Posterior vena cava (tissue), 2 donors: ENCODE measurements at regions not wholly inside any gene's neighbourhood (a gene's known extent, or its start where the extent isn't known, plus 50 kb on each side); places are given as distances from the start of the nearest gene placed in this dataset.

Experiments
- DNase-seq: peaks from one replicate; pipeline ENCODE4 v3.0.0-alpha.2; 2020; ENCODE audit warnings: low spot score
- intact Hi-C, 2 donors: fragments of 100-400 bp; cut with DNase I; formaldehyde crosslinking; loops; one replicate each; pipeline versions ENCODE4 v1.14.1 to v1.14.2; 2022 to 2023
- donor health status: DM: yes; HTN: yes; CAD: no.
- donor health status: DM: yes; HTN: yes; CAD: no.

- DNase-seq, result peak; percentile 89
- intact Hi-C loops, result no loop called here
These were observed 251.8 kb upstream of the SMIM21 start for GRCh38 chr18:75679331-75679730.

DNA sequence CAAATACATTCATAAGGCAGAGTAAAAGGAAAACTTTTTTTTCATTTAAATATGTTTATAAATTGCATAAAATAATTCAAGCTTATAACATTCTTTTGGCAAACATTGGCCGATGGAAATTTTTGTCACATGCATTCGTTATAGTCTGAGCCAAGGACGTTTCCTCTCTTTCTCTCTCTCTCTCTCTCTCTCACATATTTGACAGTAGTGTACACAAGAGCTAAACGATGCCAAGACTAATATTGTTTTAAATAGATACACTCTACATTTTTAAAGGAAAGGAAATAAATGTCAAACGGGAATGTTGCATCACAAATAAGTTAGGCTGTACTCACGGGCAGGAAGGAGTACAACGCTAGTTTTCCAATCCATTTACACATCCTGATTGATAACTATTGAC is 251.1 kb upstream of the SMIM21 start:
- intact Hi-C loops, result no loop called here
- DNase-seq, result no peak

DNA sequence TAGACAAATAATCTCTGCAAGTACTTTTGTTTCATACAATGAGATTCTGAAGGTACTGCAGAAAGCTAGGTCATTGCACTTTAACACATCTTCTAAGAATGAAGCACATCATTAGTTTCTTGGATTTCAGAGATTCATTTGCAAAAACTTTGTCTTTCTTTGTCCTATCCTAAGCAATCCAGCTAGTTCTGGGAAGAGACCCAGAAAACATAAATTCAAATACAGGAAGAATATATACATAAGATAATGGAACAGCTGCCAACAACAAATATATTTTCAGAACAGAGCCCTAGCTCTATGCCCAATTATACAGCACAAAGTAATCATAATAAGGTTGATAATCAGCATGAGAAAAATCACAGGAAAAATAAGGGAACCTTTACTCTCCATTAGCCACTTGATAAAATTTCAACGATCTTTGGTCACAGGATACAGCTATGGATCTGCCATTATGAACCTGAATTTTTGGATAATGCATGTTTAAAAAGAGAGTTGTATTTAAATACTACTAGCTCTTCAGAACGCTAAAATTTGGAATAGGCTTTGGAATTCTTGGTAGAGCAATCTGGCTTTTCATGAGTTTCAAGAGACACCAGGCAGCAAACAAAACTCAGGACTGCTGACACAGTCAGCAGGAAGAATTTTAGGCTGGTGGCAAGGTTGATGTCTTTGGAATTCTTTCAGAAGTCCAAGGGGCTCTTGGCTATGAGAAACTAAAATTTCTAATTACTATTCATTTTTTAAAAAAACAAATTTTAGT is 250.4 kb upstream of the SMIM21 start:
- intact Hi-C loops, result no loop called here

DNA sequence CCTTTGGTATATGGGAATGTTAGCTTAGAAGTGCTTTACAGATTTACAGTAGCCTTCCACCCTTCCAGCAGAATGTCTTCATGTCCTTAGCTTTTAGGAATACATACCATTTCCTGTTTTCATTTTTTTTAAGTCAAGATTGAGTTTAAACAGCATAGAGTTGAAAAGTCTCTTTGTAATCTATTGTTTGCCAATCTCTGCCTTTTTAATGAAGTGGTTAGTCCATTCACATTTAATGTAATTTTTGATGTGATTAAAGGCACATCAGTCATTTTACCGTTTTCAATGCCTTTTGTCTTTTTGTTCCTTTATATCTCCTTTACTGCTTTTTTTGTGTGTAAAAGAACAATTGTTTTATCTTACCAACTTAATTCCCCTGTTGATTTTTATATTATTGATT is 233.4 kb upstream of the SMIM21 start:
- no peak for DNase-seq
- intact Hi-C loops, result no loop called here

More for the DNA sequence above, 250.4 kb upstream of the SMIM21 start:
- no peak for DNase-seq

GRCh38 chr18:75659535-75660023 is 232.1 kb upstream of the SMIM21 start:
- DNase-seq, result no peak
- intact Hi-C loops, result no loop called here

DNA sequence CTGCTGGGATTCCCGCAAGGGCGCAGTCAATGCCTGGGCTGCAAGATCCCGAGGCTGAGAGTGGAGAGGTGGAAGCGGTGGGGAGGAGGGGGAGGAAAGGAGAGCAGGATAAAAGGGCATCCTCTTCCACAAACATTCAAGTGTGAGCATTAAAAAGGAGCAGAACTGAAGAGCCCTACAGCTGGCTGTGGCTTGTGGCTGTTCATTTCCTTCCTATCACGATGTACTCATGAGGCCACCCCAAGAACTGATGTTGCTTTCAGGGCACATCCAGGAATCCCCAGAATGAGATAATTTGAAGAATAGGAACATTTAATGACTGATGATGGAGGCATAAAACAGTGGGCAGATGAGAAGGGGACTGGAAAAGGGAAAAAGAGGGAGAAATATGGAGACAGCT is 230.8 kb upstream of the SMIM21 start:
- intact Hi-C loops, result no loop called here
- no peak for DNase-seq

- no peak for DNase-seq
- intact Hi-C loops, result no loop called here
These were observed 229.2 kb upstream of the SMIM21 start for GRCh38 chr18:75656563-75657247.

- intact Hi-C loops, result no loop called here
- no peak for DNase-seq
These were observed 228.5 kb upstream of the SMIM21 start for GRCh38 chr18:75656035-75656434.

GRCh38 chr18:75654851-75655751 is 227.6 kb upstream of the SMIM21 start:
- intact Hi-C loops, result no loop called here
- no peak for DNase-seq

DNA sequence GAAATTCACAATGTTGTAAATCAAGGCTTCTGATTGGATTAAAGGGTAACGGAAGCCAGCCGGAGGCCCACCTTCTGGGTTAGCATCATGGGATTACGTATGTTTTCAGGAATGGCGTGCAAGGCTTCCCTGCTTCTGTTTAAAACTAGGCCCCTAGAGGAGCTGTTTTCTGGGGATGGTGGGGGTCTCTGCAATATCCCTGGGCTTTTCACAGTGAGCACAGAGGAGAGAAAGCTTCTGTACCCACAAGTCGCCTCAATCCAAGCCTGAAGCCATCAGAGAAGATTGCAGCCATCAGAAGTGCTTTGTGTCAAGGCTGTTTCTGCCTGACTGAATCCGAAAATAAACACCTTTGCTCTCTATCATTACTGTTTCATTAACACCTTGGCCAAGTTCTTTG is 226.9 kb upstream of the SMIM21 start:
- DNase-seq, result no peak
- intact Hi-C loops, result no loop called here

- intact Hi-C loops, result no loop called here
- DNase-seq, result no peak
These were observed 225.0 kb upstream of the SMIM21 start for GRCh38 chr18:75652528-75652927.

- DNase-seq, result no peak
- intact Hi-C loops, result no loop called here
These were observed 217.4 kb upstream of the SMIM21 start for GRCh38 chr18:75644871-75645270.

DNA sequence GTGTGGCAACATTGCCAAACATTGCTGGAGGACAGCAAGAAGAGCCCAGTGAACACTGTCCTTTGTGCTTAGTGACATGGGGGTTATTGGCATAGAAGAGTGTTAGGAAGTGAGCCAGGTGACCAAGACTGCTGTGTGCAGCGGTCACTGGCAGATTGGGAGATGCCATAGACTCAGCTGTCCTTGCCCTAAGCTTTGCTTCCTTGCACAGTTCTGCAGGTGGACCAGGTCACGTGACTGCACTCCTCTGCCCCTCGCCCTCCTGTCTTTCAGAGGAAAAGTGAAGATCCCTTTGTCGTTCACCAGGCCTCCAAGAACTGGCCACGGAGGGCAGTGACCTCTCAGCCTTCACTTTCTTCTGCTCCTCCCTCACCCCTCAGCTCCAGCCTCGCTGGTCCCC is 215.6 kb upstream of the SMIM21 start:
- intact Hi-C loops, result no loop called here
- DNase-seq, result no peak

DNA sequence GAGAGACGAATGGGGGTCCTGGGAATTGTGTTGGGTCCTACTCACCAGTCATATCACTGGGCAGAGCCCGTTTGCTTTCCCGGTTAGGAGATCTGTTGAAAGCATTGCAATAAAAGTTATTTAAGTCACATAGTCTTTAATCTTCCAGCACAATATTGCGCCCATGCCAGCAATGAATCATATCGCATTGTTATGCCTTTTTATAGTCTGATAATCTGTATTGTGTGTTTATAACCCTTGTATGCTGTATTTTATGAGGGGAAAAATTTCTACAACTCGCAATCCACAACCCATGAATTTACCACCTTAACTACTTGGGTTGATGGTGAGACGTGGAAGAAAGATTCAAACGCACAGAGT is 211.9 kb upstream of the SMIM21 start:
- intact Hi-C loops, result no loop called here
- DNase-seq, result no peak

GRCh38 chr18:75638776-75639471 is 211.4 kb upstream of the SMIM21 start:
- DNase-seq, result no peak
- intact Hi-C loops, result no loop called here

DNA sequence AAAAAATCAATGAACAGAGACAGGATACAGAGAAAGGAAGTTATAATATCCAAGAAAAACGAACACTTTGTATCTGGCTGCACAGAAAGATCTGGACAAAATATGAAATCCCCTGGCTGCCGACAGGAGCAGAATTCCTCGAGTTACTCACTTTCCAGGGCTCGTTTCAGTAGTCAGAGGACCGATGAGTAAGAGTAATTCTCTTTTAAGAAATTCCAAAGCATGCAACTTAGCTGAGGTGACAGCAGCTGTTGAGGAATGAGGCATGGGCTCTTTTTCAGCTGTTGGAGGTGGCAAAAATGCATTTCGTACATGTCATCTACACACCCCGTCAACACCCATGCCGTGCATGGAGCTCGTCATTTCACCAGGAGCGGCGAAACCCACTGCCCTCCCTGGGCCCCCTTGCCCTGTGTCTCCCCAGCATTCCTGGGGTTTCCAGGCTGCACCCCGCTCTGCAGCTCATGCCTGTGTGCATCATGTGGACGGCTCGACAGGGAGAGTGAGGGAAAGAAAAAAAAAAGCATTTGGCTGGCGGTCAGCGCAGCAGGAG is 210.8 kb upstream of the SMIM21 start:
- no peak for DNase-seq
- intact Hi-C loops, result no loop called here

DNA sequence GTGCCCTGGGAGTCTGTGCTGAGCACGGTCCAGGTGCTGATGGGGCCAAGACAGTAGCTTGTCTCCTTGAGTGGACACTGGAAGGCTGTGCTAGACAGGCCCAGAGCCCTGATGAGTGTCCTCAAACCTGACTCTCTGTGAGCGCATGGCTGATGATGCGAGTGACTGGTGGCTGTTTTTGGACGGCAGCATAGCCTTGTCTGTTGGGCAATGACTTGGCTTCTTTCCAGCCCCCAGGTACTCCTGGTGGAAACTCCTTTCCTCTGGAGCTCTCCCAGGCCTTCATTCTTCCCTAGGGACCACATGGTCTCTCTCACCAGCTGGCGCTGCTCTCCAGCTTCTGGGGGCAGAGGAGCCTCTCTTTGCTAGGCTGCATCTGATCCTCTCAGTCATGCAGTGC is 207.6 kb upstream of the SMIM21 start:
- intact Hi-C loops, result no loop called here

DNA sequence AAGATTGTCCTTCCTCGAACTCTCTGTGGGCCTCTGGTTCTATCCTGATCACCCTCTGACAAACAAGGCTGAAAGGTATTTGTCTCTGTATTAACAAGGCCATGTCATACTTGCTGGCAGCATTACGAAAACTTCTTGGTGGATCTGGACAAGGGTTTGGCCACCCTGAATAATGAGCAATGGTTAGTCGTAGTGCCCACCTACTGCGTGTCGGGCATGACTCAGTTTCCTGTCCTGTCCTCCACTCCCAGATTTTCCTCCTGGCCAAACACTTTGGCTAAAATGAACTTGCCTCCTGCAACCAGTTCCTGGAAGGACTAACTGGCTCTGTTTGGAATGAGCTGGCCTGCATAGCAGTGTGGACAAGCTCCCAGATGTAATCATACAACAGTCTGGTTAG is 198.5 kb upstream of the SMIM21 start:
- DNase-seq, result no peak
- intact Hi-C loops, result no loop called here

More for the DNA sequence above, 207.6 kb upstream of the SMIM21 start:
- no peak for DNase-seq

- DNase-seq, result no peak
- intact Hi-C loops, result loop anchor here in 1 of 2 donors (1.0 kb wide), 1 partner anchor 42 kb away; no protein-coding TSS in a partner anchor
These were observed 197.4 kb upstream of the SMIM21 start for GRCh38 chr18:75624869-75625268.
